Calu3 (cell line): ENCODE measurements at regions not wholly inside any gene's neighbourhood (a gene's known extent, or its start where the extent isn't known, plus 50 kb on each side); places are given as distances from the start of the nearest gene placed in this dataset.

Experiments
- BruUV-seq: library from RNA; stranded (reverse); fragments of 400-500 nt; replicated peaks from 2 replicates; lab custom pipeline; 2021; lab: Mats Ljungman, UMichigan
- CTCF ChIA-PET: fragments of 300-600 bp; sonication (Branson Sonifier 250); formaldehyde crosslinking; loops from one replicate; lab custom pipeline; 2022; ENCODE audit warnings: antibody characterized with exemption; lab: Charles Lee
- DNase-seq: peaks from one replicate; pipeline ENCODE4 v3.0.0; 2022
- H3K27ac Mint-ChIP-seq: one replicate; pipeline ENCODE4 v1.8.0; 2022; ENCODE audit warnings: mixed read lengths; ENCODE audit not compliant: unreplicated experiment
- H3K27me3 Mint-ChIP-seq: one replicate; pipeline ENCODE4 v1.8.0; 2022; ENCODE audit warnings: mixed read lengths; ENCODE audit not compliant: unreplicated experiment
- H3K36me3 Mint-ChIP-seq: one replicate; pipeline ENCODE4 v1.8.0; 2022; ENCODE audit warnings: mild to moderate bottlenecking, moderate library complexity, mixed read lengths; ENCODE audit not compliant: insufficient read depth, unreplicated experiment
- H3K4me1 Mint-ChIP-seq: one replicate; pipeline ENCODE4 v1.8.0; 2022; ENCODE audit warnings: mild to moderate bottlenecking, low read depth, mixed read lengths; ENCODE audit not compliant: unreplicated experiment
- H3K4me3 Mint-ChIP-seq: one replicate; pipeline ENCODE4 v1.8.0; 2022; ENCODE audit warnings: mild to moderate bottlenecking, low read depth, moderate library complexity, mixed read lengths; ENCODE audit not compliant: unreplicated experiment
- H3K9me3 Mint-ChIP-seq: one replicate; pipeline ENCODE4 v1.8.0; 2022; ENCODE audit warnings: low read depth, mixed read lengths; ENCODE audit not compliant: unreplicated experiment
- CTCF ChIP-seq: fragments of 200-600 bp; IDR thresholded peaks from one replicate; pipeline ENCODE4 v1.8.0; 2022; ENCODE audit warnings: antibody characterized with exemption; ENCODE audit not compliant: unreplicated experiment
- intact Hi-C: fragments of 100-400 bp; cut with micrococcal nuclease; formaldehyde crosslinking; loops from one replicate; pipeline ENCODE4 v1.10.0; 2022; ENCODE audit not compliant: unreplicated experiment

GRCh38 chr7:26440233-26441001, 148.8 kb downstream of the SNX10 start:
- Mint-ChIP-seq H3K9me3 (no peaks in the 10 kb centered on the region), H3K4me1 (peaks cover 30% of the 10 kb centered on the region), H3K27me3 (no peaks in the 10 kb centered on the region), H3K4me3 (no peak overlapping the region), H3K36me3 (no peaks in the 10 kb centered on the region), H3K27ac (no peak overlapping the region)
- DNase-seq: no peak
- intact Hi-C loops: no loop called here
- CTCF ChIA-PET: interaction anchor here (0.8 to 1.1 kb wide), 2 partner anchors 11 to 17 kb away, joined by 3 to 4 read pairs; no protein-coding TSS in a partner anchor
- TF ChIP-seq CTCF: no peak
- BruUV-seq: no TSS peak

- no peaks in the 10 kb centered on the region for H3K36me3 Mint-ChIP-seq
- H3K9me3 Mint-ChIP-seq: no peaks in the 10 kb centered on the region
- CTCF ChIA-PET: no interaction called here
- H3K27me3 Mint-ChIP-seq: no peaks in the 10 kb centered on the region
- H3K27ac Mint-ChIP-seq: no peak overlapping the region
- intact Hi-C loops: no loop called here
- DNase-seq: no peak
- no peak overlapping the region for H3K4me3 Mint-ChIP-seq
- peaks cover 30% of the 10 kb centered on the region for H3K4me1 Mint-ChIP-seq
- no TSS peak for BruUV-seq
- TF ChIP-seq CTCF: no peak
These were observed 149.4 kb downstream of the SNX10 start for GRCh38 chr7:26441002-26441521.

GRCh38 chr7:26441611-26442277, 150.1 kb downstream of the SNX10 start:
- no peaks in the 10 kb centered on the region for H3K9me3 Mint-ChIP-seq
- intact Hi-C loops: no loop called here
- H3K4me1 Mint-ChIP-seq: peaks cover 24% of the 10 kb centered on the region
- H3K4me3 Mint-ChIP-seq: no peak overlapping the region
- no peaks in the 10 kb centered on the region for H3K27me3 Mint-ChIP-seq
- no TSS peak for BruUV-seq
- DNase-seq: no peak
- CTCF ChIA-PET: no interaction called here
- H3K36me3 Mint-ChIP-seq: no peaks in the 10 kb centered on the region
- H3K27ac Mint-ChIP-seq: no peak overlapping the region
- TF ChIP-seq CTCF: no peak

- BruUV-seq: no TSS peak
- Mint-ChIP-seq H3K36me3 (no peaks in the 10 kb centered on the region), H3K4me3 (no peak overlapping the region), H3K4me1 (peaks cover 11% of the 10 kb centered on the region), H3K27ac (no peak overlapping the region), H3K27me3 (no peaks in the 10 kb centered on the region), H3K9me3 (no peaks in the 10 kb centered on the region)
- TF ChIP-seq CTCF: no peak
- CTCF ChIA-PET: no interaction called here
- DNase-seq: no peak
- intact Hi-C loops: no loop called here
These were observed 151.3 kb downstream of the SNX10 start for GRCh38 chr7:26443006-26443405.
